Astrocyte of the cerebellum (primary cell): ENCODE measurements at regions not wholly inside any gene's neighbourhood (a gene's known extent, or its start where the extent isn't known, plus 50 kb on each side); places are given as distances from the start of the nearest gene placed in this dataset.

Source experiments
- DNase-seq: peaks from one replicate; pipeline ENCODE4 v3.0.0-alpha.2; 2011; ENCODE audit warnings: low read depth
- H3K4me3 ChIP-seq: 2 replicates; pipeline ENCODE4 v1.5.1; 2011; ENCODE audit warnings: mild to moderate bottlenecking, low read depth, low read length, moderate library complexity
- in situ Hi-C: cut with HindIII; loops from 2 replicates; pipeline ENCODE4 v1.10.0; 2017; ENCODE audit warnings: low sequenced_read_pairs
- TF ChIP-seq, protein P1 (sequence below): IDR thresholded peaks from 2 replicates; pipeline ENCODE4 v1.5.1; 2012; ENCODE audit warnings: low read length, low read depth, moderate library complexity, mild to moderate bottlenecking; ENCODE audit errors: missing control alignments

DNA sequence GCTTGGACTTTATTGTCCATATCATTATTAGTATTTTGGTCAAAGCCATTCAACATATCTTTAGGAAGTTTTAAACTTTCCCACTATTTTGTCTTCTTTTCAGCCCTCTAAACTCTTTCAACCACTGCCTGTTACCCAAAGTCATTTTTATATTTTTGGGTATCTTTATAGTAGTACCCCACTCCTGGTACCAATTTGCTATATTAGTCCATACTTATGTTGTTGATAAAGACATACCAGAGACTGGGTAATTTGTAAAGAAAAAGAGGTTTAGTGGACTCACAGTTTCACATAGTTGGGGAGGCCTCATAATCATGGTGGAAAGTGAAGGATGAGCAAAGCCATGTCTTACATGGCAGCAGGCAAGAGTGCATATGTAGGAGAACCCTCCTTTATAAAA is 271.4 kb downstream of the KLHL4 start:
- no peak overlapping the region for H3K4me3 ChIP-seq
- in situ Hi-C loops, result no loop called here
- TF ChIP-seq, protein P1, sequence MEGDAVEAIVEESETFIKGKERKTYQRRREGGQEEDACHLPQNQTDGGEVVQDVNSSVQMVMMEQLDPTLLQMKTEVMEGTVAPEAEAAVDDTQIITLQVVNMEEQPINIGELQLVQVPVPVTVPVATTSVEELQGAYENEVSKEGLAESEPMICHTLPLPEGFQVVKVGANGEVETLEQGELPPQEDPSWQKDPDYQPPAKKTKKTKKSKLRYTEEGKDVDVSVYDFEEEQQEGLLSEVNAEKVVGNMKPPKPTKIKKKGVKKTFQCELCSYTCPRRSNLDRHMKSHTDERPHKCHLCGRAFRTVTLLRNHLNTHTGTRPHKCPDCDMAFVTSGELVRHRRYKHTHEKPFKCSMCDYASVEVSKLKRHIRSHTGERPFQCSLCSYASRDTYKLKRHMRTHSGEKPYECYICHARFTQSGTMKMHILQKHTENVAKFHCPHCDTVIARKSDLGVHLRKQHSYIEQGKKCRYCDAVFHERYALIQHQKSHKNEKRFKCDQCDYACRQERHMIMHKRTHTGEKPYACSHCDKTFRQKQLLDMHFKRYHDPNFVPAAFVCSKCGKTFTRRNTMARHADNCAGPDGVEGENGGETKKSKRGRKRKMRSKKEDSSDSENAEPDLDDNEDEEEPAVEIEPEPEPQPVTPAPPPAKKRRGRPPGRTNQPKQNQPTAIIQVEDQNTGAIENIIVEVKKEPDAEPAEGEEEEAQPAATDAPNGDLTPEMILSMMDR, result no peak
- DNase-seq, result no peak

DNA sequence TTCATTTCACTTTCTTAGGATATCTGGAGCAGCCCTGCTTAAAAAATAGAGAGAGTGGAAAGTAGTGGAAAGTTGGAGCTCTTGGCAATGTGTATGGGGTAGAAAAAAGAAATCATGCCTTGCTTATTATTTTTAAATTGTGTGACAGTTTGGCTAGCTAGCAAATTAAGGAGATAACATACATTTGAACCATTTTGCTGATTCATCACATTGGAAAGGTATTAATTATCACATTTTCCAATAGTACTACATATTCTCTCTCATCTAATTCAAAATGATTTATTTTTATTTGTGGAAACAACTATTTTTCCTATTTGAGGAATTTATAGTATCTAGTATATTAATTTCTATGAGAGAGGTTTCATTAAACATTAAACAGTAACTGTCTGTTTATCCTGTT is 280.4 kb downstream of the KLHL4 start:
- in situ Hi-C loops, result no loop called here
- no peak for DNase-seq
- TF ChIP-seq, protein P1, result no peak
- H3K4me3 ChIP-seq, result no peak overlapping the region

DNA sequence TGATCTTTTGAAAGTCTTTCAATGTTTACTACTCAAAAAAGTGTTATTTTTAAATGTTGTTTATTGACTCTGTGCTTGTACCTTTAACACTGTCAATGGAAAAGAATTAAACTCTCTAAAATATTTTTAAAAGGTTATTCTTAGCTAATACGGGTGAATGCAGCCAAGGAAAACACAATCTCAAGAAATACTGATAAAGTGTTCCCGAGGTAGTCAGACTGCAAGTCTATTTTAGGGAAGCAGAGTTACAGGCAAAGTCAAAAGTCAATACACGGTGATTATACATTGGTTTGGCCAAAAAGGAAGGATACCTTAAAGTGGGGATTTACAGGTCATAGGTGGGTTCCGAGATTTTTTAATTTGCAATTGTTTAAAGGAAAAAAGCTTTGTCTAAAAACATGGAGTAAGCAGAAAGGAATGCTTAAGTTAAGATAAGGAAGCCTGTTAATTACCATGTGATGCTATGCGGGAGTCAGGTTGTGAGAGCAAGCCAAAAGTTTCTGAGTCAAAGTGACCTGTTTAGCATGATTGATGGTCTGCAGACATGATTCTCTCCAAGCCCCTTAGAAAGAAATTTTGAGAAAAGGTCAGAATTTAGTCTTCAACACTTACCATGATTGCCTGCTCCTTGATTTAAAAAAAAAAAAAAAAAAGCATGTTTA is 288.4 kb downstream of the KLHL4 start:
- in situ Hi-C loops, result no loop called here
- H3K4me3 ChIP-seq, result no peak overlapping the region
- TF ChIP-seq, protein P1, result no peak
- peak; percentile 8 for DNase-seq

DNA sequence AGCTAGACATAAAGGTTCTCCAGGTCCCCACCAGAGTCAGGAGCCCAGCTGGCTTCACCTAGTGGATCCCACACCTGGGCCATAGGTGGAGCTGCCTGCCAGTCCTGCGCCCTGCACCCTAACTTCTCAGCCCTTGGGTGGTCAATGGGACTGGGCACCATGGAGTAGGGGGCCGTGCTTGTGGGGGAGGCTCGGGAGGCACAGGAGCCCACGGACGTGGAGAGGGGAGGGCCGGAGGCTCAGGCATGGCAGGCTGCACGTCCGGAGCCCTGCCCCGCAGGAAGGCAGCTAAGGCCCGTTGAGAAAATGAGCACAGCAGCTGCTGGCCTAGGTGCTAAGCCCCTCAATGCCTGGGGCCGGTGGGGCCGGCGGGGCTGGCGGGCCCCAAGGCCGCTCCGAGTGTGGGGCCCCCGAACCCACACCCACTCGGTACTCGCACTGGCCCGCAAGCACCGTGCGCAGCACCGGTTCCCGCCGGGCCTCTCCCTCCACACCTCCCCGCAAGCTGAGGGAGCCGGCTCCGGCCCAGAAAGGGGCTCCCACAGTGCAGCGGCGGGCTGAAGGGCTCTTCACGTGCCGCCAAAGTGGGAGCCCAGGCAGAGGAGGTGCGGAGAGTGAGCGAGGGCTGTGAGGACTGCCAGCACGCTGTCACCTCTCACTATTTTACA is 291.1 kb downstream of the KLHL4 start:
- in situ Hi-C loops, result no loop called here
- DNase-seq, result no peak
- TF ChIP-seq, protein P1, result no peak
- H3K4me3 ChIP-seq, result no peak overlapping the region

DNA sequence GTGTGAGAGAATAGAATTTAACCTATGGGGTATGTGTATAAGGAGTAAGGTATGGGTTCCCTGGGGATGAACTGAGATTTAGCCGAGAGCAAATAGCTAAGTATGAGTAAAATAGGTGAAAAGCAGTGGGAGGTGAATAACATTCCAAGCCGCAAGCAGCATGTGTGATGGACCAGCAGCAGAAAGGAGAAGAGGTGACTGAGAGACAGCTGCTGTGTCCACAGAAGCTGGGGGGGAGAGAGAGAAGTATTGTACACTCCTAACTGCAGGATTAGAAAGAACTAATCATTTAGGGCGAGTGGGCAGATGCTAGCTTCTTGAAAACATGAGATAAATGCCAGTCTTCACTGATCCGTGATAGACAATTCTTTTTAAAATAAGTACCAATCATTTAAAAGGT is 296.0 kb downstream of the KLHL4 start:
- in situ Hi-C loops, result no loop called here
- no peak for DNase-seq
- TF ChIP-seq, protein P1, result no peak
- H3K4me3 ChIP-seq, result no peak overlapping the region

DNA sequence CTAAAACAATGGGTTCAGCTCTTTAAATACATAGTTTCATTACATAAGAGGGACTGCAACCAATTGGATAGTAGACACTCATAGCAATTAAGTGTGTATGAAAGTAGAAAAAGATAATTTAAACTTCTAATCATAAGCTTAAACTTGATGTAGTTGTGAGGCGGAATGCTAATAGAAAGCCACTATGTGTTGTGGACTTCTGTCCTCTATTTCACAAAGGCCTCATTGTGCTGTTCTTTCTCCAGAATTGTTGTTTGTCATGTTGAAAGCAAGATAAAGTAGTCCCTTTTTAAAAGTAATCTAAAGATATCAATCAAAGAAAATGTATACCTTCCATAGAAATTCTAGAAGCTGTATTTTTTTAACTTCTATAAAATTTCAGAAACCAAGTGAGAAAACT is 329.4 kb downstream of the KLHL4 start:
- no peak for DNase-seq
- TF ChIP-seq, protein P1, result no peak
- in situ Hi-C loops, result no loop called here
- no peak overlapping the region for H3K4me3 ChIP-seq
